CD14-positive monocyte (primary cell): ENCODE measurements at regions not wholly inside any gene's neighbourhood (a gene's known extent, or its start where the extent isn't known, plus 50 kb on each side); places are given as distances from the start of the nearest gene placed in this dataset.

Source experiments
- DNase-seq, 3 donors: peaks; one replicate each; pipeline ENCODE4 v3.0.0-alpha.2; 2011 to 2022
- H2AFZ ChIP-seq: 2 replicates; pipeline ENCODE4 v1.6.0; 2012; ENCODE audit warnings: mild to moderate bottlenecking, low read depth, low read length, inconsistent platforms; ENCODE audit not compliant: insufficient read depth, poor library complexity, severe bottlenecking
- H3K27ac ChIP-seq, 2 donors: 1 replicate in 1 of 2; 2 replicates in 1 of 2; pipeline ENCODE4 v1.5.1; 2012 to 2013; ENCODE audit warnings: low read length in 2 of 2, control low read depth in 1 of 2, inconsistent platforms in 1 of 2, low read depth in 1 of 2, mild to moderate bottlenecking in 1 of 2
- H3K27me3 ChIP-seq, 2 donors: one replicate each; pipeline versions ENCODE4 v1.6.0 to v1.6.1; 2011 to 2013; ENCODE audit warnings: low read length in 2 of 2; ENCODE audit not compliant: control insufficient read depth in 2 of 2, insufficient read depth in 2 of 2
- H3K36me3 ChIP-seq, 2 donors: replicated peaks in 1 of 2; 1 replicate in 1 of 2; 2 replicates in 1 of 2; pipeline versions ENCODE4 v1.5.1 to v1.6.1; 2012 to 2013; ENCODE audit warnings: low read length in 2 of 2, control low read depth in 1 of 2, inconsistent platforms in 1 of 2, mild to moderate bottlenecking in 1 of 2; ENCODE audit not compliant: insufficient read depth in 2 of 2, control insufficient read depth in 1 of 2
- H3K4me1 ChIP-seq, 2 donors: 1 replicate in 1 of 2; 2 replicates in 1 of 2; pipeline versions ENCODE4 v1.5.1 to v1.6.1; 2012 to 2013; ENCODE audit warnings: low read length in 2 of 2, control low read depth in 1 of 2, inconsistent platforms in 1 of 2, mild to moderate bottlenecking in 1 of 2, moderate library complexity in 1 of 2; ENCODE audit not compliant: insufficient read depth in 2 of 2, control insufficient read depth in 1 of 2
- H3K4me2 ChIP-seq: replicated peaks from 2 replicates; pipeline ENCODE3; 2012; ENCODE audit warnings: low read length, moderate library complexity, mild to moderate bottlenecking; ENCODE audit not compliant: poor library complexity, severe bottlenecking; ENCODE audit errors: extremely low read depth
- H3K4me3 ChIP-seq, 3 experiments: fragments of 200-600 bp in 1 of 3; sonication (generic) in 1 of 3; replicated peaks in 1 of 3; 1 replicate in 2 of 3; 2 replicates in 1 of 3; pipeline ENCODE4 v1.5.1; 2011 to 2013; ENCODE audit warnings: low read length in 3 of 3, mild to moderate bottlenecking in 3 of 3, control low read depth in 2 of 3, low read depth in 2 of 3, inconsistent platforms in 1 of 3, moderate library complexity in 1 of 3
- H3K79me2 ChIP-seq: 2 replicates; pipeline ENCODE4 v1.6.0; 2012; ENCODE audit warnings: mild to moderate bottlenecking, control low read depth, inconsistent platforms, low read length, moderate library complexity; ENCODE audit not compliant: insufficient read depth
- H3K9ac ChIP-seq: 2 replicates; pipeline ENCODE4 v1.6.0; 2017; ENCODE audit warnings: low read length, mild to moderate bottlenecking; ENCODE audit not compliant: insufficient read depth, poor library complexity, severe bottlenecking
- H3K9me3 ChIP-seq, 2 donors: replicated peaks in 1 of 2; 1 replicate in 1 of 2; 2 replicates in 1 of 2; pipeline versions ENCODE4 v1.5.1 to v1.6.1; 2012 to 2013; ENCODE audit warnings: low read length in 2 of 2, control low read depth in 1 of 2; ENCODE audit not compliant: control insufficient read depth in 1 of 2, insufficient read depth in 1 of 2
- H4K20me1 ChIP-seq: 2 replicates; pipeline ENCODE4 v1.6.0; 2012; ENCODE audit warnings: mild to moderate bottlenecking, low read length, control low read depth, moderate library complexity; ENCODE audit not compliant: insufficient read depth
- H3K27ac Mint-ChIP-seq, 7 donors: one replicate each; pipeline ENCODE4 v1.8.0; 2020; ENCODE audit warnings: mild to moderate bottlenecking in 7 of 7, mixed read lengths in 7 of 7, moderate library complexity in 6 of 7, inconsistent platforms in 2 of 7
- H3K27me3 Mint-ChIP-seq, 3 donors: one replicate each; pipeline ENCODE4 v1.8.0; 2021 to 2022; ENCODE audit warnings: low read depth in 3 of 3, mild to moderate bottlenecking in 3 of 3, mixed read lengths in 3 of 3, moderate library complexity in 3 of 3, inconsistent platforms in 1 of 3
- H3K36me3 Mint-ChIP-seq, 2 donors: one replicate each; pipeline ENCODE4 v1.8.0; 2020; ENCODE audit warnings: mixed read lengths in 2 of 2, inconsistent platforms in 1 of 2, mild to moderate bottlenecking in 1 of 2
- H3K4me1 Mint-ChIP-seq: one replicate; pipeline ENCODE4 v1.8.0; 2020; ENCODE audit warnings: mild to moderate bottlenecking, mixed read lengths
- H3K4me3 Mint-ChIP-seq, 2 donors: one replicate each; pipeline ENCODE4 v1.8.0; 2020; ENCODE audit warnings: mild to moderate bottlenecking in 2 of 2, mixed read lengths in 2 of 2, moderate library complexity in 1 of 2
- H3K9me3 Mint-ChIP-seq, 7 donors: one replicate each; pipeline ENCODE4 v1.8.0; 2020 to 2022; ENCODE audit warnings: mixed read lengths in 7 of 7, mild to moderate bottlenecking in 6 of 7, moderate library complexity in 6 of 7, inconsistent platforms in 2 of 7
- CTCF ChIP-seq: fragments of 200-600 bp; IDR thresholded peaks from one replicate; pipeline ENCODE4 v1.8.0; 2022; ENCODE audit warnings: antibody characterized with exemption, mild to moderate bottlenecking
- WGBS: methylation state at CpG from one replicate; pipeline ENCODE4 v1.1.5; 2013; ENCODE audit warnings: missing lambda C conversion rate; ENCODE audit not compliant: insufficient coverage; 5-methylcytosine and 5-hydroxymethylcytosine counted together
- intact Hi-C, 2 donors: fragments of 100-400 bp; cut with micrococcal nuclease; formaldehyde crosslinking; loops; one replicate each; pipeline versions ENCODE4 v1.15.0 to v1.15.1; 2023

- Histone ChIP-seq H3K4me3 (peak overlapping the region in 1 of 3 experiments; percentile 23), H3K4me2 (peak overlapping the region; percentile 50), H4K20me1 (no peaks in the 10 kb centered on the region), H3K4me1 (peaks cover 0 to 7% of the 10 kb centered on the region in 2 donors), H3K79me2 (no peaks in the 10 kb centered on the region), H3K27ac (no peak overlapping the region), H3K9me3 (no peaks in the 10 kb centered on the region), H3K9ac (no peak overlapping the region), H3K27me3 (no peaks in the 10 kb centered on the region), H3K36me3 (no peaks in the 10 kb centered on the region), H2AFZ (peak overlapping the region; percentile 46)
- H3K27me3 Mint-ChIP-seq: peaks cover 0 to 5% (median 2%) of the 10 kb centered on the region in 3 donors
- intact Hi-C loops: no loop called here
- peaks cover 10% of the 10 kb centered on the region for H3K4me1 Mint-ChIP-seq
- H3K4me3 Mint-ChIP-seq: peak overlapping the region; percentile 14 to 59
- peak; percentile 3 to 35 (median 30) for DNase-seq
- no peaks in the 10 kb centered on the region for H3K36me3 Mint-ChIP-seq
- WGBS: 90% methylated on average over 1 of the region's 5 CpGs
- peaks cover 0 to 15% (median 7%) of the 10 kb centered on the region in 7 donors for H3K9me3 Mint-ChIP-seq
- H3K27ac Mint-ChIP-seq: peak overlapping the region in 2 of 7 donors; percentile 52 to 88
- no peak for TF ChIP-seq CTCF
Measured at GRCh38 chr12:38555620-38556591, 239.3 kb downstream of the ALG10B start.

- H3K27me3 Mint-ChIP-seq: peaks cover 0 to 5% (median 2%) of the 10 kb centered on the region in 3 donors
- no peak overlapping the region for H3K4me3 ChIP-seq
- no peak overlapping the region for H3K4me3 Mint-ChIP-seq
- intact Hi-C loops: no loop called here
- no peaks in the 10 kb centered on the region for H3K36me3 ChIP-seq
- H3K36me3 Mint-ChIP-seq: no peaks in the 10 kb centered on the region
- H4K20me1 ChIP-seq: no peaks in the 10 kb centered on the region
- H3K9me3 ChIP-seq: no peaks in the 10 kb centered on the region
- H3K4me2 ChIP-seq: no peak overlapping the region
- no CpG with 5 or more reads among the region's 2 CpGs for WGBS
- no peaks in the 10 kb centered on the region for H3K79me2 ChIP-seq
- peaks cover 10% of the 10 kb centered on the region for H3K4me1 Mint-ChIP-seq
- peaks cover 0 to 7% of the 10 kb centered on the region in 2 donors for H3K4me1 ChIP-seq
- no peak overlapping the region for H3K9ac ChIP-seq
- no peak for TF ChIP-seq CTCF
- H3K27me3 ChIP-seq: no peaks in the 10 kb centered on the region
- H3K9me3 Mint-ChIP-seq: peaks cover 0 to 16% (median 7%) of the 10 kb centered on the region in 7 donors
- no peak overlapping the region for H2AFZ ChIP-seq
- no peak overlapping the region for H3K27ac ChIP-seq
- DNase-seq: no peak
- no peak overlapping the region for H3K27ac Mint-ChIP-seq
Measured at GRCh38 chr12:38556647-38557046, 240.1 kb downstream of the ALG10B start.
